RWPE2 (cell line): ENCODE measurements at regions not wholly inside any gene's neighbourhood (a gene's known extent, or its start where the extent isn't known, plus 50 kb on each side); places are given as distances from the start of the nearest gene placed in this dataset.

Experiments
- ATAC-seq: fragments of 200-7000 bp; cut with Tn5 transposase; 3 replicates; pipeline ENCODE4 v1.9.1; 2021; ENCODE audit warnings: low read depth
- DNase-seq: peaks from one replicate; pipeline ENCODE4 v3.0.0-alpha.2; 2020; ENCODE audit warnings: low spot score
- H3K27ac ChIP-seq: fragments of 450-650 bp; 2 replicates; pipeline ENCODE4 v1.5.1; 2017; ENCODE audit warnings: mild to moderate bottlenecking; ENCODE audit not compliant: poor library complexity, severe bottlenecking
- H3K27me3 ChIP-seq: fragments of 250-450 bp; sonication (Bioruptor Pico); 2 replicates; pipeline ENCODE4 v1.5.1; 2021; ENCODE audit warnings: mild to moderate bottlenecking, moderate library complexity; ENCODE audit not compliant: insufficient read depth, poor library complexity, severe bottlenecking
- H3K36me3 ChIP-seq: fragments of 250-450 bp; sonication (Bioruptor Pico); 2 replicates; pipeline ENCODE4 v1.5.1; 2020; ENCODE audit warnings: low read depth, mild to moderate bottlenecking, moderate library complexity
- H3K4me1 ChIP-seq: fragments of 250-450 bp; sonication (Bioruptor Pico); 2 replicates; pipeline ENCODE4 v1.5.1; 2021; ENCODE audit warnings: mild to moderate bottlenecking, moderate library complexity; ENCODE audit not compliant: insufficient read depth, poor library complexity, severe bottlenecking
- H3K4me3 ChIP-seq: fragments of 250-450 bp; sonication (Bioruptor Pico); 2 replicates; pipeline ENCODE4 v1.5.1; 2021; ENCODE audit warnings: mild to moderate bottlenecking, moderate library complexity; ENCODE audit not compliant: severe bottlenecking
- H3K9me3 ChIP-seq: fragments of 250-450 bp; sonication (Bioruptor Pico); 2 replicates; pipeline ENCODE4 v1.5.1; 2021; ENCODE audit warnings: mild to moderate bottlenecking, moderate library complexity; ENCODE audit not compliant: severe bottlenecking
- TF ChIP-seq, protein P1 (sequence below): fragments of 450-650 bp; IDR thresholded peaks from one replicate; pipeline ENCODE4 v1.5.1; 2017; ENCODE audit warnings: mild to moderate bottlenecking, moderate library complexity; ENCODE audit not compliant: poor library complexity, severe bottlenecking

- Histone ChIP-seq H3K9me3 (no peaks in the 10 kb centered on the region), H3K4me3 (no peak overlapping the region)
Observed at GRCh38 chr4:28724239-28724638, 1863.6 kb downstream of the STIM2 start.

DNA sequence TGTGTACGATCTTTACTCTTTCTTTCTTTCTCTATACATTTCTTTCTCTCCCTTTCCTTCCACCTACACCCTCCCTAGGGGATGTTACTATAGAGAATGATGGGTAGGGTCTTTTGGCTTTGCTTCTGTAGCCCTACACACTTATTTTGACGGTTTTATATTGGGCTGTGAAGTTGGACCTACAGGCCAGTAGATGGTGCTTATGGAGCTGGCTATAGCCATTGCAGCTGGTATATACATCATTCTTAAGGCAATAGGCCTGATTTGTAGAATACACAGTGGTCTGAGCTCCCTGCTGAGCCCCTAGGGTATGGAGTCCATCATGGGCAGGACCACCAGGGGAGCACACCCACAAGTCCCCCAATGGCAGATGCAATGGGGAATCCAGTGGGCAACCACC lies 1869.7 kb downstream of the STIM2 start:
- no peaks in the 10 kb centered on the region for H3K9me3 ChIP-seq
- no peak for ATAC-seq
- no peaks in the 10 kb centered on the region for H3K4me1 ChIP-seq
- TF ChIP-seq, protein P1, sequence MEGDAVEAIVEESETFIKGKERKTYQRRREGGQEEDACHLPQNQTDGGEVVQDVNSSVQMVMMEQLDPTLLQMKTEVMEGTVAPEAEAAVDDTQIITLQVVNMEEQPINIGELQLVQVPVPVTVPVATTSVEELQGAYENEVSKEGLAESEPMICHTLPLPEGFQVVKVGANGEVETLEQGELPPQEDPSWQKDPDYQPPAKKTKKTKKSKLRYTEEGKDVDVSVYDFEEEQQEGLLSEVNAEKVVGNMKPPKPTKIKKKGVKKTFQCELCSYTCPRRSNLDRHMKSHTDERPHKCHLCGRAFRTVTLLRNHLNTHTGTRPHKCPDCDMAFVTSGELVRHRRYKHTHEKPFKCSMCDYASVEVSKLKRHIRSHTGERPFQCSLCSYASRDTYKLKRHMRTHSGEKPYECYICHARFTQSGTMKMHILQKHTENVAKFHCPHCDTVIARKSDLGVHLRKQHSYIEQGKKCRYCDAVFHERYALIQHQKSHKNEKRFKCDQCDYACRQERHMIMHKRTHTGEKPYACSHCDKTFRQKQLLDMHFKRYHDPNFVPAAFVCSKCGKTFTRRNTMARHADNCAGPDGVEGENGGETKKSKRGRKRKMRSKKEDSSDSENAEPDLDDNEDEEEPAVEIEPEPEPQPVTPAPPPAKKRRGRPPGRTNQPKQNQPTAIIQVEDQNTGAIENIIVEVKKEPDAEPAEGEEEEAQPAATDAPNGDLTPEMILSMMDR, result no peak
- H3K27me3 ChIP-seq, result no peaks in the 10 kb centered on the region
- H3K36me3 ChIP-seq, result no peaks in the 10 kb centered on the region
- H3K27ac ChIP-seq, result no peak overlapping the region
- no peak overlapping the region for H3K4me3 ChIP-seq
- no peak for DNase-seq

More at GRCh38 chr4:28724239-28724638, 1863.6 kb downstream of the STIM2 start:
- no peaks in the 10 kb centered on the region for H3K4me1 ChIP-seq
- TF ChIP-seq, protein P1, result no peak
- H3K27ac ChIP-seq, result no peak overlapping the region
- H3K36me3 ChIP-seq, result no peaks in the 10 kb centered on the region
- no peak for DNase-seq
- no peaks in the 10 kb centered on the region for H3K27me3 ChIP-seq
- ATAC-seq, result no peak

DNA sequence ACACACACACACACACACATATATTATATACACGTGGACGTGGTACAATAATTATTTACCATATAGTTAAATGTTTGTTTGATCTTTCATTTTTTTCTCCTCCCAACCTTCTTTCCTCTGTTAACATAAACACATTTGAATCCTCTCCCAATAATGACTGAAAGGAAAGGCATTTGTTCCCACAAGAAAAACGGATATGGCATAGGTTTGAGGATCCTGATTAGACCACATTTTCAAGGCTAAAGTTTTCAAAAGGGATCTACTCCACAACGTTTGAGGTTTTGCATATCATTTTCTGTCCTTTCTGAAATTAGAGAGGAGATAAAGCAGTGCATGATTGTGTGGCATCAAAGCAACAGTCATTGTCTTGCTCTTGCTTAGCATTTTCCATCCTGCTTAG lies 1883.4 kb downstream of the STIM2 start:
- Histone ChIP-seq H3K27me3 (no peaks in the 10 kb centered on the region), H3K4me3 (no peak overlapping the region), H3K9me3 (no peaks in the 10 kb centered on the region), H3K36me3 (no peaks in the 10 kb centered on the region), H3K27ac (no peak overlapping the region), H3K4me1 (no peaks in the 10 kb centered on the region)
- ATAC-seq (no peak), DNase-seq (no peak)
- TF ChIP-seq, protein P1, result no peak

- TF ChIP-seq, protein P1, result no peak
- no peak for ATAC-seq
- H3K9me3 ChIP-seq, result no peaks in the 10 kb centered on the region
- no peaks in the 10 kb centered on the region for H3K36me3 ChIP-seq
- H3K4me1 ChIP-seq, result no peaks in the 10 kb centered on the region
- no peak overlapping the region for H3K27ac ChIP-seq
- no peak for DNase-seq
- no peaks in the 10 kb centered on the region for H3K27me3 ChIP-seq
- no peak overlapping the region for H3K4me3 ChIP-seq
Observed at GRCh38 chr4:28754376-28754775, 1893.7 kb downstream of the STIM2 start.

- H3K9me3 ChIP-seq, result no peaks in the 10 kb centered on the region
- DNase-seq (no peak), ATAC-seq (no peak)
- no peak overlapping the region for H3K27ac ChIP-seq
- TF ChIP-seq, protein P1, result no peak
- no peaks in the 10 kb centered on the region for H3K27me3 ChIP-seq
- no peak overlapping the region for H3K4me3 ChIP-seq
- no peaks in the 10 kb centered on the region for H3K36me3 ChIP-seq
- H3K4me1 ChIP-seq, result no peaks in the 10 kb centered on the region
Observed at GRCh38 chr4:28755081-28755480, 1894.4 kb downstream of the STIM2 start.
